ENCODE measurements at regions not wholly inside any gene's neighbourhood (a gene's known extent, or its start where the extent isn't known, plus 50 kb on each side); places are given as distances from the start of the nearest gene placed in this dataset.

GRCh38 chr22:27041745-27042310 is 384.4 kb downstream of the MIAT start:
- no peak for FAIRE-seq
- intact Hi-C loops (cut with DNase I) = no loop called here
- no peak for TF ChIP-seq CTCF (IDR thresholded peaks at IDR 0.05; ENCODE audit: borderline replicate concordance, extremely low read depth, insufficient read depth)
- H3K4me3 ChIP-seq (ENCODE audit: low read length in 3 of 3) = no peak overlapping the region
- no peak overlapping the region for H3K9ac ChIP-seq (ENCODE audit: low read length in 3 of 3)
- H3K27me3 ChIP-seq (ENCODE audit: control insufficient read depth, insufficient read depth, low read length) = no peaks in the 10 kb centered on the region
- no peaks in the 10 kb centered on the region for H3K9me3 ChIP-seq (ENCODE audit: control insufficient read depth in 2 of 3, insufficient read depth in 1 of 3, low read length in 3 of 3)
- peak in 1 of 5 donors; percentile 19 for DNase-seq
- no peaks in the 10 kb centered on the region for H3K4me1 ChIP-seq (ENCODE audit: control insufficient read depth in 2 of 3, insufficient read depth in 2 of 3, low read depth in 1 of 3, low read length in 3 of 3)
- no peak overlapping the region for H3K27ac ChIP-seq (ENCODE audit: low read depth in 2 of 2, low read length in 2 of 2)
- H3K36me3 ChIP-seq (ENCODE audit: control insufficient read depth in 2 of 3, insufficient read depth in 3 of 3, low read length in 3 of 3) = no peaks in the 10 kb centered on the region

- TF ChIP-seq CTCF (IDR thresholded peaks at IDR 0.05; ENCODE audit: borderline replicate concordance, extremely low read depth, insufficient read depth) = no peak
These were observed 385.9 kb downstream of the MIAT start for GRCh38 chr22:27043262-27043661.

GRCh38 chr22:27045103-27045947 is 387.9 kb downstream of the MIAT start:
- Histone ChIP-seq H3K36me3 (ENCODE audit: control insufficient read depth in 2 of 3, insufficient read depth in 3 of 3, low read length in 3 of 3) (no peaks in the 10 kb centered on the region), H3K27me3 (ENCODE audit: control insufficient read depth, insufficient read depth, low read length) (no peaks in the 10 kb centered on the region), H3K9me3 (ENCODE audit: control insufficient read depth in 2 of 3, insufficient read depth in 1 of 3, low read length in 3 of 3) (no peaks in the 10 kb centered on the region), H3K4me1 (ENCODE audit: control insufficient read depth in 2 of 3, insufficient read depth in 2 of 3, low read depth in 1 of 3, low read length in 3 of 3) (no peaks in the 10 kb centered on the region), H3K27ac (ENCODE audit: low read depth in 2 of 2, low read length in 2 of 2) (no peak overlapping the region), H3K9ac (ENCODE audit: low read length in 3 of 3) (no peak overlapping the region), H3K4me3 (ENCODE audit: low read length in 3 of 3) (no peak overlapping the region)
- intact Hi-C loops (cut with DNase I) = no loop called here
- DNase-seq (peak in 3 of 5 donors; percentile 38 to 49 (median 42)), FAIRE-seq (no peak)
- TF ChIP-seq CTCF (IDR thresholded peaks at IDR 0.05; ENCODE audit: borderline replicate concordance, extremely low read depth, insufficient read depth) = no peak

More at GRCh38 chr22:27043262-27043661, 385.9 kb downstream of the MIAT start:
- H3K27ac ChIP-seq (ENCODE audit: low read depth in 2 of 2, low read length in 2 of 2) = no peak overlapping the region
- H3K9me3 ChIP-seq (ENCODE audit: control insufficient read depth in 2 of 3, insufficient read depth in 1 of 3, low read length in 3 of 3) = no peaks in the 10 kb centered on the region
- intact Hi-C loops (cut with DNase I) = no loop called here
- no peaks in the 10 kb centered on the region for H3K36me3 ChIP-seq (ENCODE audit: control insufficient read depth in 2 of 3, insufficient read depth in 3 of 3, low read length in 3 of 3)
- H3K9ac ChIP-seq (ENCODE audit: low read length in 3 of 3) = no peak overlapping the region
- DNase-seq (no peak), FAIRE-seq (no peak)
- no peaks in the 10 kb centered on the region for H3K4me1 ChIP-seq (ENCODE audit: control insufficient read depth in 2 of 3, insufficient read depth in 2 of 3, low read depth in 1 of 3, low read length in 3 of 3)
- no peaks in the 10 kb centered on the region for H3K27me3 ChIP-seq (ENCODE audit: control insufficient read depth, insufficient read depth, low read length)
- H3K4me3 ChIP-seq (ENCODE audit: low read length in 3 of 3) = no peak overlapping the region

Measured in kidney (tissue), 13 donors.